ENCODE measurements at regions not wholly inside any gene's neighbourhood (a gene's known extent, or its start where the extent isn't known, plus 50 kb on each side); places are given as distances from the start of the nearest gene placed in this dataset.

- H3K4me2 ChIP-seq (ENCODE audit: low read length), result no peak overlapping the region
Measured at GRCh38 chr1:4494027-4494426, 160.4 kb upstream of the AJAP1 start.

GRCh38 chr1:4494558-4494957 lies 159.9 kb upstream of the AJAP1 start:
- H3K9me3 ChIP-seq (ENCODE audit: insufficient read depth, low read length), result no peaks in the 10 kb centered on the region
- TF ChIP-seq CTCF (IDR thresholded peaks at IDR 0.05; ENCODE audit: low read depth, low read length) (peak; percentile 16; the same call in 1 of the 2 replicates), EZH2phosphoT487 (IDR thresholded peaks at IDR 0.05; ENCODE audit: low read depth) (no peak)
- H3K4me1 ChIP-seq (ENCODE audit: low read length), result no peaks in the 10 kb centered on the region
- H3K27me3 ChIP-seq (ENCODE audit: low read depth, low read length), result 0 out of 2 replicates have a peak, but pooled peaks cover 2% of the 10 kb centered on the region
- no peaks in the 10 kb centered on the region for H3K36me3 ChIP-seq (replicated peaks; ENCODE audit: low read depth, low read length)
- H2AFZ ChIP-seq (ENCODE audit: low read depth, low read length), result no peak overlapping the region
- no peaks in the 10 kb centered on the region for H3K79me2 ChIP-seq (ENCODE audit: low read length)
- H3K4me2 ChIP-seq (ENCODE audit: low read length), result no peak overlapping the region
- H3K4me3 ChIP-seq (ENCODE audit: low read length), result no peak overlapping the region
- H3K9ac ChIP-seq (ENCODE audit: low read length), result no peak overlapping the region
- no peak overlapping the region for H3K27ac ChIP-seq (ENCODE audit: low read length)
- H4K20me1 ChIP-seq (ENCODE audit: insufficient read depth, low read length), result no peaks in the 10 kb centered on the region

More at GRCh38 chr1:4494027-4494426, 160.4 kb upstream of the AJAP1 start:
- Histone ChIP-seq H3K79me2 (ENCODE audit: low read length) (no peaks in the 10 kb centered on the region), H3K27me3 (ENCODE audit: low read depth, low read length) (0 out of 2 replicates have a peak, but pooled peaks cover 2% of the 10 kb centered on the region), H3K4me1 (ENCODE audit: low read length) (no peaks in the 10 kb centered on the region), H2AFZ (ENCODE audit: low read depth, low read length) (no peak overlapping the region), H3K27ac (ENCODE audit: low read length) (no peak overlapping the region), H3K9me3 (ENCODE audit: insufficient read depth, low read length) (no peaks in the 10 kb centered on the region), H3K9ac (ENCODE audit: low read length) (no peak overlapping the region), H4K20me1 (ENCODE audit: insufficient read depth, low read length) (no peaks in the 10 kb centered on the region), H3K36me3 (replicated peaks; ENCODE audit: low read depth, low read length) (no peaks in the 10 kb centered on the region), H3K4me3 (ENCODE audit: low read length) (no peak overlapping the region)
- TF ChIP-seq EZH2phosphoT487 (IDR thresholded peaks at IDR 0.05; ENCODE audit: low read depth) (no peak), CTCF (IDR thresholded peaks at IDR 0.05; ENCODE audit: low read depth, low read length) (no peak)

GRCh38 chr1:4495809-4496208 lies 158.6 kb upstream of the AJAP1 start:
- Histone ChIP-seq H3K27ac (ENCODE audit: low read length) (no peak overlapping the region), H3K79me2 (ENCODE audit: low read length) (no peaks in the 10 kb centered on the region), H2AFZ (ENCODE audit: low read depth, low read length) (no peak overlapping the region), H3K4me2 (ENCODE audit: low read length) (no peak overlapping the region), H3K9me3 (ENCODE audit: insufficient read depth, low read length) (no peaks in the 10 kb centered on the region), H3K4me1 (ENCODE audit: low read length) (no peaks in the 10 kb centered on the region), H3K4me3 (ENCODE audit: low read length) (no peak overlapping the region), H4K20me1 (ENCODE audit: insufficient read depth, low read length) (no peaks in the 10 kb centered on the region), H3K27me3 (ENCODE audit: low read depth, low read length) (0 out of 2 replicates have a peak, but pooled peaks cover 2% of the 10 kb centered on the region), H3K9ac (ENCODE audit: low read length) (no peak overlapping the region), H3K36me3 (replicated peaks; ENCODE audit: low read depth, low read length) (no peaks in the 10 kb centered on the region)
- TF ChIP-seq CTCF (IDR thresholded peaks at IDR 0.05; ENCODE audit: low read depth, low read length), result no peak
- no peak for TF ChIP-seq EZH2phosphoT487 (IDR thresholded peaks at IDR 0.05; ENCODE audit: low read depth)

GRCh38 chr1:4500441-4500840 lies 154.0 kb upstream of the AJAP1 start:
- Histone ChIP-seq H3K4me1 (ENCODE audit: low read length) (no peaks in the 10 kb centered on the region), H4K20me1 (ENCODE audit: insufficient read depth, low read length) (no peaks in the 10 kb centered on the region), H3K4me3 (ENCODE audit: low read length) (no peak overlapping the region), H3K9me3 (ENCODE audit: insufficient read depth, low read length) (no peaks in the 10 kb centered on the region), H3K9ac (ENCODE audit: low read length) (no peak overlapping the region), H3K36me3 (replicated peaks; ENCODE audit: low read depth, low read length) (no peaks in the 10 kb centered on the region), H3K27ac (ENCODE audit: low read length) (no peak overlapping the region), H3K79me2 (ENCODE audit: low read length) (no peaks in the 10 kb centered on the region), H2AFZ (ENCODE audit: low read depth, low read length) (no peak overlapping the region), H3K4me2 (ENCODE audit: low read length) (no peak overlapping the region), H3K27me3 (ENCODE audit: low read depth, low read length) (no peaks in the 10 kb centered on the region)
- TF ChIP-seq EZH2phosphoT487 (IDR thresholded peaks at IDR 0.05; ENCODE audit: low read depth) (no peak), CTCF (IDR thresholded peaks at IDR 0.05; ENCODE audit: low read depth, low read length) (no peak)
